ENCODE measurements at regions not wholly inside any gene's neighbourhood (a gene's known extent, or its start where the extent isn't known, plus 50 kb on each side); places are given as distances from the start of the nearest gene placed in this dataset.

DNA sequence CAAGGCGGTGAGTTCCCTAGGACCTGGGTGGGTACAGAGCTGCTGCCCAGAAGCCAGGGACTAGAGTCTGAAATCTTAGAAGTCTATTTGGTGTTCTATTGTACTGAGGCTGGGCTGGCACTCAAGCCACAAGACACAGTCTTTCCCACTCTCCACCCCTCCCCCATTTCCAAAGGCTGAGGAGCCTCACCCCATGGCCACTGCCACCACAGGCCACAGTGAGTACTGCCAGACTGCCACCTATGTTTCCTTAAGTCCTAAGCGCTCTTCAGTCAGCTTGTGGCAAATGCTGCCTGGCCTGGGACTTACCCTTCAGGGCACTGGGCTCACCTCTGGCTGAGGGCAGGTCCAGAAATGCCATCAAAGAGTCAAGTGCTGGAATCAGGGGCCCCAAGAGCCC, 469.3 kb downstream of the HAO1 start:
- in situ Hi-C loops (cut with HindIII; ENCODE audit: low sequenced_read_pairs) = no loop called here

DNA sequence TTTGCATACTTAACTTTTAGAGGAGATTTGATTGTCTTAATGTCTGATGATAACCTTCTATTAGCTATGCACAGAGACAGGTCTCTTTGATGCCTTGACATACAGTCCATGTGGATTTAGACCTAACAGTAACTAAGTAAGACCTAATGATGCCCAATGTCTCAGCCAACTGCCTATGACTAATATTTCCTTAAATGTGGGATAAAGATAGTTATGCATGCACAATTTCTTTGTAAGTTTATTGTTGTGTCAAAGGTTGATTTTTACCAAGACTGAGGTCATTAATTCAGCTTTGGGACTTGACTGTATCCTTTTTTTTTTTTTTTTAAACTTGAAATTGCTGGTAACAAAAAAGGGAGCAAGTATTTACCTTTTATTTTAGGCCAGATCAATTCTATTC, 450.0 kb downstream of the HAO1 start:
- in situ Hi-C loops (cut with HindIII; ENCODE audit: low sequenced_read_pairs) = no loop called here

DNA sequence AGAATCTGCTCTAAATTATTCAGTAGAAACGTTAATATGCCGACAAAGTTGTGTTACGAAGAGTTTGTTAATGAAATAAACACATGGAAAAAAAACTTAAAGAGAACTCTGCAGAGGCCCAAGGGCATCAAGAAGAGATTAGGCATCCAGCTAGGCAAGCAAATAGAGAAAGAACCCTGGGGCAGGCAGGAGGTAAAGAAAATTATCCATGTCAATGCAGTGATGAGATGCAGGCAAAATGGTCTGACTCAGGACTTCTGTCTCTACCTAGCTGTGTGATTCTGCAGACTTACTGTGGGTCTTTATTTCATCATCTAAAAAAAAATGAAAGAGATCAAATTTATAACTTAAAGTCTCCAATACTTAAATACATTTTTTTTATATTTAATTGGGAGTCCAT, 448.0 kb downstream of the HAO1 start:
- in situ Hi-C loops (cut with HindIII; ENCODE audit: low sequenced_read_pairs) = no loop called here

DNA sequence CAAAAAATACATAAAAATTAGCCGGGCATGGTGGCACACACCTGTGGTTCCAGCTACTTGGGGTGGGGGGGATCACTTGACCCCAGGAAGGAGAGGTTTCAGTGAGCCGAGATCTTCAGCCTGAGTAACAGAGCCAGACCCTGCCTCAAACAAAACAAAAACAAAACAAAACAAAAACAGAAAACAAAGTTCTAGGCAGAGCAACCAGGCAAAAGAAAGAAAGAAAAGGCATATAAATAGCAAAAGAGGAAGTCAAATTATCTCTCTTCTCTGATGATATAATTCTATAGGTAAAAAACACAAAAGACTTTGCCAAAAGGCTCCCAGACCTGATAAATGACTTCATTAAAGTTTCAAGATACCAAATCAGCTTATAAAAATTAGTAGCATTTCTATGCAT, 446.9 kb downstream of the HAO1 start:
- in situ Hi-C loops (cut with HindIII; ENCODE audit: low sequenced_read_pairs) = no loop called here

DNA sequence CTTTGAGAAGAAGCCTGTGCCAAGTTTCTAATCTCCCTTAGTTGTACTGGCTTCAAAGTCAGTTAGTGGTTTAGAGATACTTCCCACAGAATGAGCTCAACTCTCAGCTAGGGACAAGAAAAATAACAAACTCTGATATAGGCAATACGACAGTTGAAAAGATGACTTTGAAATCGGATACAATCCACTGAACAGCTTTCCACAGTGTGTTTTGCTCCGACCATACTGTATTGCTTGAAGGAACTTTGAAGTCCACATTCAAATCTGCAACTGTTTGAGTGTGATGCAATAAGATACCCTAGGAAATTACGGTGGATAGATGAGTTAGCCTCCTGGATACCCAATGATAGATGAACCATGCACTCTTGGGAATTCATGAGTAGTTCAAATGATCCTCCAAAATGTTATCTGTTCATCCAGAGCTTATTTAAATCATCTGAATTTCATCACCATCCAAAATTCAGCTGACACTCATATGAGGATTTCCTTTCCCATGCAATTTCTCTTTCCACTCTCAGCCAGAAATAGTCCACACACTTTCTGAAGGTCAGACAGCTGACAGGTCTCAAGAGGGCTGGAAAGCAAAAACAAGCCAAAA, 443.8 kb downstream of the HAO1 start:
- in situ Hi-C loops (cut with HindIII; ENCODE audit: low sequenced_read_pairs) = no loop called here

DNA sequence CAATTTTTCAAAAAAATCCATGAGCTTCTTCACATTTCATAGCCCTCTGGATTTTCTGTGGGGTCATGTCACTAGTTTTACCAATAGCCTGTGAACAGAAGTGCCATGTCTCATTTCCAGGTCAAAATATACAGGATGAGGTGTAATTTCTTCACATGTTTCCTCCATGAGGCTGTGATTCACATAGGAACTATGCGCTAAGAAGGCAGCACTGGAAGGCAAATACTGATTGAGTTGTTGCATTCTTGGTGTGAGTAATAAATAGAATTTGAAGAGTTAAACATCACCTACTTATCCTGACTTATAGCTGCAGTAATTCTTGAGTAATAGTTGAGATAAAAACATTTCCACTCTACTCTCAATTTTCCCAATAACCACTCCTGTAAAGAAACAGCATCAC, 442.3 kb downstream of the HAO1 start:
- in situ Hi-C loops (cut with HindIII; ENCODE audit: low sequenced_read_pairs) = no loop called here

DNA sequence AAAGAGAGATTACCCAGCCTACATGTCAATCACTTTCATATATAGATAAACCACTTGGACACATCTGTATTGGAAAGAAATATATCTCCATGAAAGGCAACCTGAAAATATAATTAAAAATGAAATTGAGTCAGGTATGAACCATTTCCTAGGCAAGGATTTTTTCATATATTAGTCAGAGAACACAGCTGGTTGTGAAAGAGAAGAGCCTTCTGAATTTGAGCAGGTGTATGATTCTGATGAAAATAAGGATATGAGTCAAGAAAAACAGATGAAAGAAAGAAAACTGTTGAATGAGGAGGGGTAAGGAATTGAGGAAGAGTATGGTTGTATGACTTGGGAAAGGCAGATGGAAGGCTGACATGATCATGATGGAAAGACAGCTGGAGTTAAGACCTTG, 441.1 kb downstream of the HAO1 start:
- in situ Hi-C loops (cut with HindIII; ENCODE audit: low sequenced_read_pairs) = no loop called here

DNA sequence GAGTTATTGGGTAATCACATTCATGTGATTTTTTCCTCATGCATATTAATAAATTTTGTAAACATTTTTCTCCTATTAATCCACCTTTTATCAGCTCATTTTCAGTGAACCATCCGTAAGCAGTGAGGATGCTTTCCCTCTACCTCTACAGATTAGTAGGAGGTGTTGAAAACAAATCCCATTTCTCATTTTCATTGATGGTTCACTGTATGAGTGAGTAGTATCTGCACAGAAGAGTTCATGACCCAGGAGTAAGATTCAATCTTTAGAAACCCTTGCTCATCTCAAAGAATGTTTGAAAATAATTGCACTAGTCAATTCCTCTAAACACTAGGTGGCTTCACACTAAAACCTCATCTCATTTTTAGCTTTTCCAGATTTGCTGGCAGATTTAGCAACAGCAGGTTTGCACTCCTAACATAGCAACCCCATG, 440.0 kb downstream of the HAO1 start:
- in situ Hi-C loops (cut with HindIII; ENCODE audit: low sequenced_read_pairs) = no loop called here

DNA sequence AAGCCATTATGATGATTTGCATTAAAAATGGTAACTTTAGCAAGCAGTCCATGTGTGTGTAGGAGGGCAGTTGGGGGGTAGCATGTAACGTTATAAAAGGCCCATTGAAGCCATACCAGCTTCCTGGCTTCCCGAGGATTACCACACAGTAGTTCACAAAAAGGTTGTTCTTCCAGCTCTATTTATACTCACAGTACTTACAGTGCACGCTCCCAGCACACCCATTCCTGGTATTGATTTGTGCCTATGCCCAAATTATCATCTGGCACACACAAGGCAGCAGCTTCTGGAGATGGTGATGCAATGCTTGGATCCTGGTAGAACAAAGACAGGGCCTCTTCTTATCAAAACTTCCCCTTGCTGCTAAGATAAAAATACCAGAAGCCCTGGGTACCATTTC, 436.8 kb downstream of the HAO1 start:
- in situ Hi-C loops (cut with HindIII; ENCODE audit: low sequenced_read_pairs) = no loop called here

DNA sequence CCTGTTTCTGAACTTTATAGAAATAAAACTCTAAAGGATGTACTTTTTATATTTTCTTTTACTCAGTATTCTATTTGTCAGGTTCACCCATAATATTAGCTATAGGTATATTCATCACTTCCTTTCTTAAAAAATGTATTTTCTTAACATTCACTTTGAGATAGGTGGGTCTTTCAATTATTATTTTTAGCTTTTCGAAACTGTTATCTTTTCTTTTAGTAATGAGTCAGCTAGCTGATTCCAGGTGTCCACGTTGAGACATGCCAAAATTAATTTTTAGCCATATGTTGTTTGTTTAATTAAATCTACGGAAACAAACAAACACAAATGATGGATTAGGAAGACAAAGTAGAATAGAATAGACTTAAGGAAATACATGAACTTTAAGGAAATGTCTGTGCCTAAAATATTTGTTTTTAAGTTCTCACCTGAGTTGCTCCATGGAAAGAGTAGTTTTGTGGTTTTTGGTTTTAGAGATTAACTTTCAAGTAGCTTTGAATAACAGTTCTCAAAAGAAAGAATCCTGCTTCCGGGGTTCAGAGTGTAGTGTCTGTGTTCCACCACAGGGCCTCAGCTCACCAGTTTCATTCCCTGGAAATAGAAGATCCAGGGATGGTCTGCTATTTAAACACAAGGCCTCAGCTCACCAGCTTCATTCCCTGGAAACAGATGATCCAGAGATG, 435.0 kb downstream of the HAO1 start:
- in situ Hi-C loops (cut with HindIII; ENCODE audit: low sequenced_read_pairs) = no loop called here

DNA sequence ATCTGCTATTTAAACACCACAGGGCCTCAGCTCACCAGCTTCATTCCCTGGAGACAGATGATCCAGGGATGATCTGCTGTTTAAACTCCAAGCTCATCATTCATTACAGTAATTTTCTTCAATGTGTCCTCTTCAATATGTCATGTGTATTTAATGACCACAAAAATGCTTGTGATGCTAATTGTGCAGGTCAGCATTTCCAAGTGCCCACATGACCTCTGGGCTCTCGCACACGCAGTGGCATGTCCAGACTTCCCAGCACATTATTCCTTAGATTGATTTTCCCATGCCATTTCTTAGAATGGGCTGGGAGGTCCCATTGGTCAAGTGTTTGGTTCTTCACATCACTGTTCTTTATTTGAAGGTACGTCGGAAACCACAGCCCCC, 434.4 kb downstream of the HAO1 start:
- in situ Hi-C loops (cut with HindIII; ENCODE audit: low sequenced_read_pairs) = no loop called here

DNA sequence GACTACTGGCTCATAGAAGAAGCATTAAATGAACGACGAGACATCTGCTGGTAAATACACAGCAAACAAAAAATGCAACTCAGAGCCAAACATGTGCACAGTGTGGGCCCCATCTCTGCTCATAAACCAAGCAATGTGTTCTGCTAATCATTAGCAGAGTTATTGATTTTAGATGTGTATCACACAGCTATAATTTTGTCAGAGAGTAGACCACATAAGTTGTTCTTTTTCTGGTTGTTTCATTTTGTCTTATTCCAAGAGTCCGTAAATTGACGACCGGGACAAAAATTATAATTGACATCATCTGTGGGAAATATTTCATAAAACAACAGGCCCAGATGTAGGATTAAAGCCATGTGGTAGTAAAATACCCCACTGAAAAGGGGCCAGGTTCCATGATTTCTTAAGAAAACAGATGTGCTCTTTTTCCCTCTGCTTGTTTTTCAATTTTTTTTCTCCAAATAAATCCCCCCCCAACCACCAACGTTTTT, 423.6 kb downstream of the HAO1 start:
- in situ Hi-C loops (cut with HindIII; ENCODE audit: low sequenced_read_pairs) = no loop called here

DNA sequence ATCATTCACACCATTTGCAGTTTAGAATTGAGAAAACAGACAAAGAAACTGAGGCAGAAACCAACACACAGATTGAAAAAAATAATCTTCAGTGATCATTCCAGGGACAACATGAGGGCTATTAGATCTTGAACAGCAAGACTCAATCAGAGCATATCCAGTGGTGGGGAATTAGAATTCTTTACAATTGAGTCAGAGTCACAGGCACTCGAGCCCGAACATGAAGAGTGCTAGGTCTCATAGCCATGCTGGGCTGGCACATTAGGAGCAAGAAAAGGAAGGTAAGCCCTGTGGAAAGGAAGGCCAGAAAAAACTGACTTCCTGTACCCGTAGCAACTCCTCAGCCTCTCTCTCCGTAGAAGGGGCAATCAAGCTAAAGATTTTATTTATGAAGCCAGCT, 419.9 kb downstream of the HAO1 start:
- in situ Hi-C loops (cut with HindIII; ENCODE audit: low sequenced_read_pairs) = no loop called here

DNA sequence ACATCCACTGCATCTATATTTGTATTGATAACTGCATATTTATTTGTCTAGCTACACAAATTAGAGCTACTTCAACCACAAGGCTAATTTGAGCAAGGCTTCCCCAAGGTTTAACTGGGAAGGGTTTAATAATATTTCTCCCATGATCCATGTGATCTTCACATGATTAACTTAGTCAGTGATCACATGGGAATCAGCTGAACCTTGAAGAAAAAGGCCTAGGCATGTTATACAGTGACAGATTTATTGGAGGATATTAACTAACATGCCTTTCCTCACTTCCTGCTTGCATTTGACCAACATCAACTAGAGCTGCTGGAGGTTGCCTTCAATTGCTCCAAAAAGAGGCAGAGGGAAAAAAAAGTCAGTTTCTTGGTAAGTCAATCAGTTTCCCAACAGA, 417.0 kb downstream of the HAO1 start:
- in situ Hi-C loops (cut with HindIII; ENCODE audit: low sequenced_read_pairs) = no loop called here

DNA sequence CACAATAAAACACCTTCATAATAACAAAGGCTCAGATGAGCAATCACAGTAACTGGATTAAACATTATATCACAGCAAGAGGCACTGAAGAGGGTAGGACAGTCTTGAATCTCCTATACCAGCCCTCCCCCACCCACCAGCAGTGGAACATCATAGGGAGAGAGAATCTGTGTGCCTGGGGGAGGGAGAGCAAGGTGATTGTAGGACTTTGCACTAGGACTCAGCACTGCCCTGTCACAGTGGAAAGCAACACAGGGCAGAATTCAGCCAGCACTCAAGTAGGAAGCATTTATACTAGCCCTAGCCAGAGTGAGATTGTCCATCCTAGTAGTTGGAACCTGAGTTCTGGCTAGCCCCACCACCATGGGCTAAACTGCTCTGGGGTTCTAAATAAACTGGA, 400.2 kb downstream of the HAO1 start:
- in situ Hi-C loops (cut with HindIII; ENCODE audit: low sequenced_read_pairs) = no loop called here

DNA sequence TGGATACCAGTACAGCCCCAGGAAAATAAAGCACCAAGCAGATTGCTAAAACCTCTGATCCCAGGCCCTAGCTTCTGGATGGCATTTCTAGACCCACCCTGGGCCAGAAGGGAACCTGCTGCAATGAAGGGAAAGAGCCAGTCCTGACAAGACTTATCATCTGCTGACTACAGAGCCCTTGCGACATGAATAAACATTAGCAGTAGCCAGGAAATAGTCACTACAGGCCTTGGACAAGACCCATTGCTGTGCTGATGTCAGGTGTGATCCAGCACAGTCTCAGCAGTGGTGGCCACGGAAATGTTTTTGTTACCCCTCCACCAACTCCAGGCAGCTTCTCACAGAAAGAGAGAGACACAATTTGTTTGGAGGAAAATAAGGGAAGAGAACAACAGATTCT, 399.3 kb downstream of the HAO1 start:
- in situ Hi-C loops (cut with HindIII; ENCODE audit: low sequenced_read_pairs) = no loop called here

DNA sequence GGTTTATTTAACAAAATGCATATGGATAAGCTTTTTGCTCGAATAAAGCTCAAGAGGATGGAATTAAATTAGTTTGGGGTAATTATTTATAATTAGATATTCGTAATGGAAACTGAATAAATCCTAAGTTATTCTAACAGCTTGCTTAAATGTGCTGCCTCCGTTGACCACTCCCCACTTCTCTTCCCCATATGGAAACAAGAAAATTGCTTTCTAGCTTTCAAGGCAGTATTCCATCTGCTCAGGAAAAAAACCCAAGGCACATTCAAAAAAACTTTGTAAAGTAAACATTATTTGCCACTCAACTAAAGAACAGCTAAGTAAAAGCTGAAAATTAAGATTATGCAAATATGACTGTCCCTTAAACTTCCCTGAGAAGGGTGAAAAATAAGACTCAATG, 369.2 kb downstream of the HAO1 start:
- in situ Hi-C loops (cut with HindIII; ENCODE audit: low sequenced_read_pairs) = no loop called here

DNA sequence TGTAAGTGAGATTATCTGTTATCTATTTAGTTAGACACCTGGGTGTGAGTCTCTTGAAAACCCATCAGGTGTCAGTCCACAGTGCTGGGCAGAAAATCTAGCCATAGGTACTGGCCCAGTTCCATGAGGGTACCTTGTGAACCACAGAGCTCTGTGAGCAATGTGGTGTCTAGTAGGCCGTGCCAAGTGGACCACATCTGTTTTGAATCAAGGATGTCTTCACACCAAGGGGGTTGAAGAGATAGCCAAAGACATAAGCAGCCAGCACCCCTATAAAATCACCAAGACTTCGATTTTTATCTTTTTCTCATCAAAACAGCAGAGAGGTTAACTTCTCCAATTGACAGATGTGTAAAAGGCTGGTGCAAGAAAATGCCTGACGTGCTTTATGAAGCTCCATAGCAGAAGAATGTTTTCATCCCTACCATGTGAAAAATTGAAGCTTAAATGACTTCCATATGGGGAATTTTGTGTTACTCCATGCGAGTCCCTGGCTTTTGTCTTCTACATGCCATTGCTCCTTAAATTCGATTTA, 368.7 kb downstream of the HAO1 start:
- in situ Hi-C loops (cut with HindIII; ENCODE audit: low sequenced_read_pairs) = no loop called here

DNA sequence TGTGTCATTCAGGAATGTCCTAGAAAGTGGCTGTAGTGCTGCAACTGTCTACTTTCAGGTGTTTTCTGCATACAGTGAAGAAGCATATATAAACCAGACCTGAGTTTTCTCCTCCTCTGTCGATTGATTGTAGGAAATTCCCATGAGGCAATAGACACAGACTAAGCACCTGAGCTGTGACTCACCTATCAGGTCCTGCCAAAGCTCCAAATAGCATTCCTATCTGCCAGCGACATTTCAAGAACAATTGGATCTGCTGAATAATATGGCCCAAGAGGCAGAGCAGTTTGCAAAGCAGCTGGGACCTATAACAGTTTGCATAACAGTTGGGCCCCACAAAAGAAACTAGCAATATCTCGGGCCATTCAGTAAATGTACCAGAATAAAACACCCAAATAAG, 360.4 kb downstream of the HAO1 start:
- in situ Hi-C loops (cut with HindIII; ENCODE audit: low sequenced_read_pairs) = no loop called here

DNA sequence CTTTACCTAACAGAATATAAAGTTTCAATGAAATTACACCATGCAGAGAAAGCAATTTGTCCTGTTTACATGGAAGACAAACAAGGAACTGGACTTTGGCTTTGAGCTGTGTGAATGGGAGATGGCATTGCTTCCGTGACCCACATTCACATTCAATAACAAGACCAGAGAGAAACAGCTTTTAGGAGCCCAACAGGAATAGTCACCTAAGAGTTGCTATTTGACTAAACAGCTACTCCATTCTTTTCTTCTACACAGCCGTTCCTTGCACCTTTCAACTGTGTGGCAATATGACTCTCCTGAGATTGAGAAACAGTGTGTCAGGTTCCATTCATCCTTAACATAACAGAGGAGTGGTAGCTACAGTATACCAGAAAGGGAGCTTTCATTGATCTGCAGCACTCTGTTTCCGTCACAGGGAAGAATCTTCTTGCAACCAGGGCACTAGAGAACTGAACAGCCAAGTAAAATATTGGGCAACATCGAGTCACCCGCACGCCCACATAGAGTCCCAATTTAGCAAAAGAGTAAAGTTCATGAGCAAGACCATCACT, 355.1 kb downstream of the HAO1 start:
- in situ Hi-C loops (cut with HindIII; ENCODE audit: low sequenced_read_pairs) = no loop called here

DNA sequence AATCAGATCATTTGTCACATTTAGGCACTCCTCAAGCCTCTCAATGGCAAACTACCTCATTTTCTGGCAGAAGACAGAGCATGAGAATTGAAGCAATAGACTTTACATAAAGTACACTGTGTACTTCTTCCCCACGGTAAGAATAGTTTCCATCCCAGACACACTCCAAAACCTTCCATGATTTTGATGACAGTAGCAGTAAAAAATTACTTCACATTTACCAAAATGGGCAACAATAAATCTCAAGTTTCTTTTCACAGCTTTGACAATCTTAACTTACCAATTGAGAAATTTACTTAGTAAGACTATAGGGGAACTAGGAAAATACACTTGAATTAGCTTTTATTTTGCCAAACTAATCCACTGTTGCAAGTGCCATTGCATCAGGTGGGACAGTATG, 353.8 kb downstream of the HAO1 start:
- in situ Hi-C loops (cut with HindIII; ENCODE audit: low sequenced_read_pairs) = no loop called here

DNA sequence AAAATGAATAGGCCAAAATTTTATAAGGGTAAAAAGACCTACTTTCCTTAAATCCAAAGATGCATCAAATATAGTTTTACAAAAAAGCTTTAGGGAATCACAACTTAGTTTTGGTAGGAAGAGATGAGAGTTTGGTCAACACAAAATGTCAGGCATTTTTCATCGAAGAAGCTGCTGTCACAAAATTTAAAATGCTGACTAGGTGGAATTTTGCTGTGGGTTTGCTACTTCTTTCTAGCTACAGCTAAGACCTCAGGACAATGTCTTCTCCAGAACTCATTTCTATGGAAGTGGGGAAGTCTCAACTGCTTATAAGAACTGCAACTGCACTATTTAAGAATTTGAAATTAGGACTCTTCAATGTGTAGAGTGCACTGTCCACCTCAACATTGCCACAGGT, 351.1 kb downstream of the HAO1 start:
- in situ Hi-C loops (cut with HindIII; ENCODE audit: low sequenced_read_pairs) = no loop called here

All from endothelial cell of hepatic sinusoid (primary cell).